ENCODE measurements at regions not wholly inside any gene's neighbourhood (a gene's known extent, or its start where the extent isn't known, plus 50 kb on each side); places are given as distances from the start of the nearest gene placed in this dataset.

GRCh38 chr16:86709902-86710601 is 131.7 kb downstream of the FOXL1 start:
- CTCF ChIA-PET = no interaction called here
- POLR2A ChIA-PET = no interaction called here

- ChIA-PET POLR2A (no interaction called here), CTCF (no interaction called here)
Observed at GRCh38 chr16:86710602-86710950, 132.2 kb downstream of the FOXL1 start.

GRCh38 chr16:86712158-86713009 is 134.0 kb downstream of the FOXL1 start:
- ChIA-PET CTCF (no interaction called here), POLR2A (no interaction called here)

- ChIA-PET POLR2A (no interaction called here), CTCF (no interaction called here)
Observed at GRCh38 chr16:86713021-86713631, 134.8 kb downstream of the FOXL1 start.

GRCh38 chr16:86714166-86714565 is 135.8 kb downstream of the FOXL1 start:
- POLR2A ChIA-PET = no interaction called here
- CTCF ChIA-PET = no interaction called here

GRCh38 chr16:86716649-86717048 is 138.3 kb downstream of the FOXL1 start:
- ChIA-PET POLR2A (no interaction called here), CTCF (no interaction called here)

- CTCF ChIA-PET = no interaction called here
- POLR2A ChIA-PET = no interaction called here
Observed at GRCh38 chr16:86718118-86718517, 139.8 kb downstream of the FOXL1 start.

GRCh38 chr16:86722970-86723369 is 144.6 kb downstream of the FOXL1 start:
- ChIA-PET CTCF (no interaction called here), POLR2A (no interaction called here)

GRCh38 chr16:86723689-86724088 is 145.3 kb downstream of the FOXL1 start:
- ChIA-PET CTCF (no interaction called here), POLR2A (no interaction called here)

- ChIA-PET POLR2A (no interaction called here), CTCF (no interaction called here)
Observed at GRCh38 chr16:86725401-86725800, 147.1 kb downstream of the FOXL1 start.

- CTCF ChIA-PET = no interaction called here
- POLR2A ChIA-PET = no interaction called here
Observed at GRCh38 chr16:86726340-86726739, 148.0 kb downstream of the FOXL1 start.

- ChIA-PET POLR2A (no interaction called here), CTCF (no interaction called here)
Observed at GRCh38 chr16:86727131-86727530, 148.8 kb downstream of the FOXL1 start.

GRCh38 chr16:86727632-86728031 is 149.3 kb downstream of the FOXL1 start:
- CTCF ChIA-PET = no interaction called here
- POLR2A ChIA-PET = no interaction called here

GRCh38 chr16:86729686-86730085 is 151.3 kb downstream of the FOXL1 start:
- CTCF ChIA-PET = no interaction called here
- POLR2A ChIA-PET = no interaction called here

GRCh38 chr16:86730086-86730485 is 151.7 kb downstream of the FOXL1 start:
- POLR2A ChIA-PET = no interaction called here
- CTCF ChIA-PET = no interaction called here

- POLR2A ChIA-PET = no interaction called here
- CTCF ChIA-PET = no interaction called here
Observed at GRCh38 chr16:86730597-86730996, 152.2 kb downstream of the FOXL1 start.

GRCh38 chr16:86732621-86733295 is 154.4 kb downstream of the FOXL1 start:
- ChIA-PET CTCF (no interaction called here), POLR2A (no interaction called here)

GRCh38 chr16:86733546-86734254 is 155.4 kb downstream of the FOXL1 start:
- ChIA-PET POLR2A (no interaction called here), CTCF (no interaction called here)

GRCh38 chr16:86734543-86735460 is 156.5 kb downstream of the FOXL1 start:
- CTCF ChIA-PET = no interaction called here

More at GRCh38 chr16:86734543-86735460, 156.5 kb downstream of the FOXL1 start:
- POLR2A ChIA-PET = no interaction called here
